ENCODE measurements at regions not wholly inside any gene's neighbourhood (a gene's known extent, or its start where the extent isn't known, plus 50 kb on each side); places are given as distances from the start of the nearest gene placed in this dataset.
"Not testable (repeated sequence)": the region's sequence is repeated elsewhere in the genome, so short reads cannot be mapped to it uniquely, and the experiment has no call there.

- DNase-seq (ENCODE audit: low read depth, low spot score), result not testable (repeated sequence)
These were observed 155.2 kb upstream of the KBTBD8 start for GRCh38 chr3:66842761-66843464.

GRCh38 chr3:66851894-66852613 lies 146.1 kb upstream of the KBTBD8 start:
- no peak for DNase-seq (ENCODE audit: low read depth, low spot score)

DNA sequence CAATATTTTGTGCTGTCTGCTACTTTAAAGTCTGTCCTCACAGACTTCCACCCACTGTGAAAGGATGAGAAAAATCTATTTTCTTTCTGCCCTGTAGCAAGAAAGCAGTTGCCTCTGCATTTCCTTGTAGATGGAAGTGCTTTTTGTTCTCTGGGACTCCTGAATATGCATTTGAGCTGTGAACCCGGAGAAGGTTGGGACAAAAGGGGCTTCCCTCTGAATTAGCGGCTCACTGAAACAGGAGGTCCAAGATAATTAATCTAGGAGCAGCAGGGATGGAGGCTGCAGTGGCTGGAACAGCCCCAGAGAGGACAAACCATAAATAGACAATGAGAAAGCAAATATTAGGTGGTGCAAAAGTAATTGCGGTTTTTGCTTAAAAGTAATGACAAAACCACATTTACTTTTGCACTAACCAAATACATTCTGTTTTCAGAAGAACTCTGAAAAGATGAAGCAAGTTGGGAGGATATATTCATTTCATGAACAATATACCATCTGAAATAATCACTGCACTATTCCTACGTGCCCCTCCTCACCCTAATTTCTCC lies 143.4 kb upstream of the KBTBD8 start:
- no peak for DNase-seq (ENCODE audit: low read depth, low spot score)

DNA sequence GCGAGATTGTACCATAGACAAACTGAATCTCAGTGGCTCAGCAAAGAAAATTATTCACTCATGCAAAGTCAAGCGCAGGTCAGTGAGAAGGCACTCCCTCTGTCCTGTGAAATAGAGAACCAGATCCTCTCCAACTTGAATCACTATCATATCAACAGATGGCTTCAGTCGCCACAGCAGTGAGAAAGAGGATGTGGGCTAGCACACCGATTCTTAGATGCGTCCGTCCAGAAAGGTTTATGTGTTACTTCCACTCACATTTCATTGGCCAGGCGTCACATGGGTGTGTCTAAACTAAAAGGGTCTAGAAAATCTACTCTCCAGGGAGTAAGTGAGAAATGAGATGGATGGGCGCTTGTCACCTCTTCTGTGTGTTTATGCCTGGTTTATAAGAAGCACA lies 141.6 kb upstream of the KBTBD8 start:
- no peak for DNase-seq (ENCODE audit: low read depth, low spot score)

DNA sequence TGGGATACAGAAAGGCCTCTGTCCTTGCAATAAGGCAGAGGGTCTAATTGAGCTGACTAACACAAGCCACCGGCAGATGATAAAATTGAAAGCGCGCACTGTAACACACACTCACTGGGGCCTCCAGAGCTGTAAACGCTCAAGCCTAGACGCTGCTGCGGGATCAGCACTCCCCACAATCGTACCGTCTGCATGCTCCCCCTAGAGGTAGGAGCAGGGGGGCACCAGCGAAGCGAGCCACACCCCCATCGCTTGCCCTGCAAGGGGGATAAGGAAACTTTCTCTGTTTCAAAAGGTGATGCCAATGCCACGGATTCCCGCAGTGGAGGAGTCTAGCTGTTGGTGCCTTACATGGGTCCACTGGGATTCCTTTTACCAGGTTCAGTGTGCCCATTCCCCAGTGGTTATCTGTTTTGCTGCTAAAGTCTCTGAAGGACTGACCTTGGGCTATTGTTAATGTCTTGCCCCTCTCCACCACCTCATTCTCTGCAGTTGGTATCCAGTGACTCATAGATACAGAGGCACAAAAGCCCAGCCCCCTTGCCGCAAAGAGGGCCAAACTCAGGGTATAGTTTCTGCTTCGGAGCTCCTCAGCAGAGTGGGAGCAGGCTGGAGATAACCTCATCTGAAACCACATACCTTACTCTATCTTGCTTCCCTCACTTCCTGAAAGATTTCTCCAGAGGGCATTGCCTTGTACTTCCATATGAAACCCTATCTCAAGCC lies 139.3 kb upstream of the KBTBD8 start:
- no peak for DNase-seq (ENCODE audit: low read depth, low spot score)

DNA sequence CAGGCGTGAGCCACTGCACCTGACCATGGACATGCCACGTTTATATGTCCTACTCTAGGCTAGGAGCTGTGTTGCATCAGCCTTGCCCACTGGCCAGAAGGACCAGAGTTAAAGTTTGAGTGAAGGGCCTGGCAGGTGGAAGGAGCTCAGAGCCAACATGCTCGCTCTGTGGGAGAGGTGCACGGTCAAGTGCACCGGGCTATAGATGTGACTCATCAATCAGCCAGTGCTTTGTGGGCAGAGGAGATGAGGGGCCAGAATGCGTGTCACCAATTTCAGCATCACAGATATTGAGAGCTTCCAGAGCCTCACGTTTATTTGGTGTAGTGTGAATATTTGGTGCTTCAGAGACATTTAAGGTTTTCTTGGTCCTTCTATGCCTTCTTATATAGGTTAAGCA lies 137.3 kb upstream of the KBTBD8 start:
- no peak for DNase-seq (ENCODE audit: low read depth, low spot score)

- DNase-seq (ENCODE audit: low read depth, low spot score), result no peak
These were observed 134.6 kb upstream of the KBTBD8 start for GRCh38 chr3:66863205-66864111.

- no peak for DNase-seq (ENCODE audit: low read depth, low spot score)
These were observed 113.4 kb upstream of the KBTBD8 start for GRCh38 chr3:66884659-66885058.

DNA sequence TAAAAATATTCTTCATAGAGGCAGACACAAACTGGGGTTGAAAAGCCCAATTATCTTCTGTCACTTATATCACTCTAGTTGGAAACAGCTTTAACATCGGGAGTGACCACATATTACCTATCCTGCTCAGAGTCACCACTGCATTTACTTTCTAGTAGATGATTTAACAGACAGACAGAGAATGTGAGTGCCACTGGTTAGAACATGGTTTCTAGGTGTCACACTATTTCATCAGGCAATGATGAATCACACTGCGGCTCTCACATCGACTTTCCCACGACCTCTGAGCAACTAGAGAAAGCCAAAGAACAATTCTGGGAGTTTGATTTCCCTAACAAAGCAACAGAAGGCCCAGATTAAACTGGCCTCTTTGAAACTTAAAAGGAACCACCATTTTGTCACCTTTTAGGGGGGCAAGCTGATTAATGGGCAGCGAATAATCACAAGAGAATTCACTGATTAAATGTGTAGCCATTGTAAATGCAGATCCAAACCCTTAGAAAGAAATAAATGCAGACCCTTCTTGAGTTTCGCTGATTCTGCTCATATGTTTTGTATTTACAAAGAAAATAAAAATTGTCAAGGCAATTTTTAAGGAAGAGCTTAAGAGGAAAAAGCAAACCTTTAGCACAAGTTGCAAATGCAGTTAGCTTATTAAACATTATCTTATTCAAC lies 112.6 kb upstream of the KBTBD8 start:
- DNase-seq (ENCODE audit: low read depth, low spot score), result no peak

DNA sequence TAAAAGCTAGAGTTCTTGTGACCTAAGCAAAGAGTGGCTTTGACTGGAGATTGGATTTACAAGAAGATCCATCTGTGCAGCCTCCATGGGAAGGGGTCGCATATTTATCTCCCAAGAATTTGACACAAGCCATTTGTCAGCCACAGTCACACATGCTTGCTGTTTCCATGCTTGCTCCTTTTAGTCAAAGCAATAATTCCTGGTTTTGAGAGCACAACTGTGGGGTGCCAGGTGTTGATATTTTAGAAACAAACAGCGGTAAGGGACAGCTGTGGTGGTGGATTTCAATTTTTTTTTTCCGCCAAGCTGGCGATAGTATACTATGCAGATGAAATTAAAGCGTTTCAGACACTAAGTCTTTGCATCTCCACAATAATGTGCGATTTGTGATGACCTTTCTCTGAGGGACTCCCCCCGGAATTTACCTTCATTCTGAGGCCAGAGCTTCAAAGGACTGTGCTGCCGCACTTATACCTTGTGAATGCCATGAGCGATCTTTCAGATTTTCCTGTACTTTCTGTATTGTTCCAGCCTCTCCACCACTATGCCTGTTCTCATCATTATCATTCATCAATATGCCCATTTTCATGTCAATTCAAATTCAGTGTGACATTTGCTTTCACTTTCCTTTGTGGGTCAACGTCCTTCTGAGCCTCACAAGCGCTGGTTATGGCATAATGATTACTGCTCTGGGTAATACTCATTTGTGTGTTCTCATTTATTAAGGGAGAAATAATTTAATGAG lies 108.2 kb upstream of the KBTBD8 start:
- no peak for DNase-seq (ENCODE audit: low read depth, low spot score)

DNA sequence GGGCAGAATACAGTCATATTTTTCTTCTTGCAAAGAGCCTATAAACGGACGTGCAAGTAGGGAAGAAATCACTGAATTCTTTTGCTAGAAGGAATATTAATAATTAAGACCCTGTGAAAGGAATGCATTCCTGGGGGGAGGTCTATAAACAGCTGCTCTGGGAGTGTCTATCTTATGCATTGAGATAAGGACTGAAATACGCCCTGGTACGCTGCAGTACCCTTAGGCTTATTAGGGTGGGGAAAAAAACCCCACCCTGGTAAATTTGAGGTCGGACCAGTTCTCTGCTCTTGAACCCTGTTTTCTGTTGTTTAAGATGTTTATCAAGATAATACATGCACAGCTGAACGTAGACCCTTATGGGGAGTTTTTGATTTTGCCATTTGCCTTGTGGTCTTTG lies 100.0 kb upstream of the KBTBD8 start:
- DNase-seq (ENCODE audit: low read depth, low spot score), result no peak

DNA sequence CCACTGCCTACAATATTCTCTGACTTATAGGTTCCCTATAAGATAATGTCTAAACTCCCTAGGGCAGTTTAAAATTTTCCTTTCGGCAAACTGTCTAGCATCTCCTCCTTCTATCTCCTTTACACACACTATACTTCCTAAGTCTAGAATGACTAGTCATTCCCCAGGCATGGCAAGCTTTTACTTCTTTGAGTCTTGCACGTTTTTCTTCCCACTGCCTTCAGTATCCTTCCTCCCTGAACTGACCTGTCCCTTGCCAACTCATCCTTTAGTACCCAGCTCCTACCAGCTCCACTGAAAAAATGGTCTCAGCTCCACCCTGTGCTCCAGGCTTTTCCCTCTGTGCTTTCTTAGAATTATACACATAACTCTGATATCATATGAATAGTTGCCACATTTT lies 93.8 kb upstream of the KBTBD8 start:
- DNase-seq (ENCODE audit: low read depth, low spot score), result no peak

GRCh38 chr3:66904831-66905493 lies 93.1 kb upstream of the KBTBD8 start:
- no peak for DNase-seq (ENCODE audit: low read depth, low spot score)

GRCh38 chr3:66907136-66907535 lies 91.0 kb upstream of the KBTBD8 start:
- no peak for DNase-seq (ENCODE audit: low read depth, low spot score)

DNA sequence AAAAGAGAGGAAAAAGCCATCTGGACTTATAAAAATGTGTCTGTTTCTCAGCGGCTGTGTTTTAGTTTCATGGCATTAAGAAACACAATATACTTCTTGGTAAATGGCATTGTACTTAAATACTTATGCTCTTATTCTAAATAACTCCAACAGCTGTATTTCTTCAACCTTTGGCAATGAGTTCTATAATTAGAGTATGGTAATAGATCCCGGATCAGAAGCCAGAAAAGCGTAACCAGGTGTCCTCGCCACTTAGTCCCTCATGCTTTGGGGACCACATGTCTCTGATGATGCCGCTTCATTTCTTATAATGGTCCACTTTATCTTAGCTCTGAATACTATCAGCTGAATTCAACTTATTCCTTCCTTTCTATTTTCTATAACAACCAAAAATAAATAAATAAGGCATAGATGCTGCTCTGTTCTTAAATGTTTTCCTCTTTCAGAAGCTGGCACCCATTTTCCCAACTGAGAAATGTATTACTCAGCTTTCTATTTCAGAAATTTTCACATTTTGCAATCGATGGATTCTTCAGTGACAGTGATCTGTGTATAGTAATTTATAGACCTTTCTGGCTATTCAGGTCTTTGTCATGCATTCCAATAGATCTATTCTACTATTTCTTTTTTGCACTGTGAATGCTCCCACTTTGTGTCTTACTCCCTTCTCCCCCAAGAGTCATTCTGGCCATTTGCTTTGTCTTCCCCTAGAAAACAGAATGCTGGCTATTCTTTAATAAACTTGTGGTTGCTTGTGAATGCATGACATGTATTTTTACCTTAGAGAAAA lies 87.6 kb upstream of the KBTBD8 start:
- no peak for DNase-seq (ENCODE audit: low read depth, low spot score)

GRCh38 chr3:66912306-66912705 lies 85.8 kb upstream of the KBTBD8 start:
- DNase-seq (ENCODE audit: low read depth, low spot score), result no peak

DNA sequence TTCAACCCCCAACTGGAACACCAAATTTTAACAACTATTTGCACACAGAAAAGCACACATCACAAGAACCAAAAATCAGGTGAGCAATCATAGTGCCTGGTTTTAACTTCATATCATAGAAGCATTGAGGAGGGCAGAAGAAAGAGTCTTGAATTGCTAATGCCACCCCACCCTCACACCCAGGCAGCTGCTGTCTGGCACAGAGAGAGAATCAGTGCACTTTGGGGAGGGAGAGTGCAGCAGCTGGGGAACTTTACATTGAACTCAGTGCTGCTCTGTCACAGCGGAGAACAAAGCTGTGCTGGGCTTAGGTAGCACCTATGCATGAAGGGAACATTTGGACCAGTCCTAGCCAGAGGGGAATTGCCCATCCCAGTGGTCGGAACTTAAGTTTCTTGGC lies 76.0 kb upstream of the KBTBD8 start:
- DNase-seq (ENCODE audit: low read depth, low spot score), result no peak

- no peak for DNase-seq (ENCODE audit: low read depth, low spot score)
These were observed 74.1 kb upstream of the KBTBD8 start for GRCh38 chr3:66923969-66924368.

GRCh38 chr3:66928252-66928651 lies 69.9 kb upstream of the KBTBD8 start:
- DNase-seq (ENCODE audit: low read depth, low spot score), result no peak
